Activated CD8-positive, alpha-beta T cell treated with anti-CD3 and anti-CD28 coated beads for 36 hours (primary cell): ENCODE measurements at regions not wholly inside any gene's neighbourhood (a gene's known extent, or its start where the extent isn't known, plus 50 kb on each side); places are given as distances from the start of the nearest gene placed in this dataset.

ENCODE experiments used
- ATAC-seq: fragments of 200-7000 bp; cut with Tn5 transposase; one replicate; pipeline ENCODE4 v1.10.0; 2021; ENCODE audit warnings: mild to moderate bottlenecking, moderate library complexity
- CTCF ChIA-PET: fragments of 350-600 bp; sonication (Branson Sonifier 250); formaldehyde crosslinking; loops from one replicate; lab custom pipeline; 2021; ENCODE audit warnings: antibody characterized with exemption; lab: Charles Lee
- POLR2A ChIA-PET: fragments of 350-600 bp; sonication (Branson Sonifier 250); formaldehyde crosslinking; loops from one replicate; lab custom pipeline; 2021; ENCODE audit warnings: antibody characterized with exemption; lab: Charles Lee
- DNase-seq: peaks from one replicate; pipeline ENCODE4 v3.0.0-alpha.2; 2020
- H3K27ac Mint-ChIP-seq: one replicate; pipeline ENCODE4 v1.8.0; 2021; ENCODE audit warnings: mild to moderate bottlenecking, mixed read lengths
- H3K27me3 Mint-ChIP-seq: one replicate; pipeline ENCODE4 v1.8.0; 2021; ENCODE audit warnings: mixed read lengths
- H3K36me3 Mint-ChIP-seq: one replicate; pipeline ENCODE4 v1.8.0; 2021; ENCODE audit warnings: low read depth, mixed read lengths
- H3K4me1 Mint-ChIP-seq: one replicate; pipeline ENCODE4 v1.8.0; 2021; ENCODE audit warnings: low read depth, mixed read lengths
- H3K4me3 Mint-ChIP-seq: one replicate; pipeline ENCODE4 v1.8.0; 2021; ENCODE audit warnings: mild to moderate bottlenecking, moderate library complexity, mixed read lengths
- H3K9me3 Mint-ChIP-seq: one replicate; pipeline ENCODE4 v1.8.0; 2021; ENCODE audit warnings: mixed read lengths
- CTCF ChIP-seq: fragments of 200-600 bp; IDR thresholded peaks from one replicate; pipeline ENCODE4 v1.8.0; 2022; ENCODE audit warnings: antibody characterized with exemption, mild to moderate bottlenecking
- intact Hi-C: fragments of 100-400 bp; cut with micrococcal nuclease; formaldehyde crosslinking; loops from one replicate; pipeline ENCODE4 v1.10.0; 2022

- H3K27me3 Mint-ChIP-seq, result no peaks in the 10 kb centered on the region
- peak overlapping the region; percentile 48 for H3K27ac Mint-ChIP-seq
- no peaks in the 10 kb centered on the region for H3K9me3 Mint-ChIP-seq
- ATAC-seq (no peak), DNase-seq (no peak)
- peaks cover 12% of the 10 kb centered on the region for H3K4me1 Mint-ChIP-seq
- no peak overlapping the region for H3K4me3 Mint-ChIP-seq
- H3K36me3 Mint-ChIP-seq, result no peaks in the 10 kb centered on the region
- TF ChIP-seq CTCF, result no peak
- intact Hi-C loops, result no loop called here
- ChIA-PET POLR2A (interaction anchor here (0.6 kb wide), 1 partner anchor 25 kb away, joined by 3 read pairs; no protein-coding TSS in a partner anchor), CTCF (interaction anchor here (1.1 kb wide), 1 partner anchor 221 kb away, joined by 3 read pairs; no protein-coding TSS in a partner anchor)
Observed at GRCh38 chr6:15961635-15962448, 167.0 kb upstream of the MYLIP start.

DNA sequence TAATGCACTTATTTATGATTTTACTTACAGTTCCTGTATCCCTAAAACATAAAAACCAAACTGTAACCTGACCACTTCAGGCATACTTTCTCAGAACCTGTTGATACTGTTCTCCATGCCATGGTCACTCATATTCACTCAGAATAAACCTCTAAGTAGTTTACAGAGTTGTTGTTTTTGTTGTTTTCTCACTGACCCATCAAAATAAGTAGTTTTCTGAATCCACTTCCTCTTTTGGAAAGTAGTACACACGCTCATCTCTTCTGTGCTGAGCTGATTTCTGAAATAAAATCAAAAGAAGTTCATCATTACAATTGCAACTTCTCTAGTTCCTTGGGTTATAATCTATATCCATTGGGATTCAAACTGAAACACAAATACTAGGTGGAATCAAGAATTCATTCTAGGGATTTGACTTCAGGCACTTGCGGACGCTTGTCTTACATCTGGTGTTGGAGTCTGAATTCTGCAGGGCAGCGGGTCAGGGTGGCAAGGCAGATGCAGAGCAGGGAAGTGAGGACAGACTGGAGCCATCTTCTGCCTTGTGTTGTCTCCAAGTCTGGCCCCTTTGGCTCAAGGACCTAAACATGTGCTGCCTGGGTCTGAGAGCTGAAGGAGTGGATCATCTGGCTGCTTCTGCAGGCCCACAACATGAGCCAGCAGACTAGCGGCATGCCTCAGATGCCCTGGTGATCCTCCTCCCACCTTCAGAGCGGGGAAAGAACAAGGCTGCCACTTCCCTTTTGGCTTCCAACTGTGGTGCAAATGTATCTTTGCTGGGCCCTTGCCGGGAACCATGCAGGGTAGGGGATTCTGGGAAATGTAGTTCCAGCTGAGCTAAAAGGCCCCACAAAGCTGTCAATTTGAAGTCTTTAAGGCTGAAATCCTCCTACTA lies 167.9 kb upstream of the MYLIP start:
- DNase-seq (no peak), ATAC-seq (no peak)
- intact Hi-C loops, result no loop called here
- no peak overlapping the region for H3K27ac Mint-ChIP-seq
- no peak overlapping the region for H3K4me3 Mint-ChIP-seq
- CTCF ChIA-PET, result interaction anchor here (1.1 kb wide), 1 partner anchor 222 kb away, joined by 3 read pairs; no protein-coding TSS in a partner anchor
- no peaks in the 10 kb centered on the region for H3K27me3 Mint-ChIP-seq
- POLR2A ChIA-PET, result interaction anchor here (0.6 kb wide), 1 partner anchor 26 kb away, joined by 3 read pairs; no protein-coding TSS in a partner anchor
- TF ChIP-seq CTCF, result no peak
- H3K36me3 Mint-ChIP-seq, result no peaks in the 10 kb centered on the region
- peaks cover 17% of the 10 kb centered on the region for H3K4me1 Mint-ChIP-seq
- H3K9me3 Mint-ChIP-seq, result no peaks in the 10 kb centered on the region

DNA sequence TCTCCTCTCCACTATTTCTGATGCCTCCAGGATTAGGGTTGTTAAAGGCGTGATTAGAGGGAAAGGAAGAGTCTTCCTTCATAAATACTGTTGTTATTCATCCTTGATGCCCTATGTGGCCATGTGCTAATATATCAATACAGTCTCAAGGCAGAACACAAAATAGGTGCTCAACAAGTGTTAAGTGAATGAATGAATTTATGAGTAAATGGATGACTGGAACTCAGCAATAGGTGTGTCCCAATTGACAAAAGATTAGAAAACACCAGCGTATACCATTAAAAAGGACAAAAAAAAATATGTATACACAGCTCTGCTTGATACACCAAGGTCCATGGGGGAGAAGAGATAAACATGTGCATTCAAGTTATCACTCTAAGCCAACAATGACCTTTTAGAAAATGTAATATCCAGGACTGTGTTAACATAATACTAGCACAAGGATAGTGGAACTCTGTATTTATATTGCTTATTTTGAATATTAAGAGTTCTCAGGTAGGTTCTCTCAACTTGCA lies 171.2 kb upstream of the MYLIP start:
- ChIA-PET CTCF (no interaction called here), POLR2A (interaction anchor here (0.6 kb wide), 1 partner anchor 599 kb away, joined by 3 read pairs; no protein-coding TSS in a partner anchor)
- no peak overlapping the region for H3K4me3 Mint-ChIP-seq
- no peak for TF ChIP-seq CTCF
- H3K9me3 Mint-ChIP-seq, result no peaks in the 10 kb centered on the region
- no peak for ATAC-seq
- intact Hi-C loops, result no loop called here
- no peak for DNase-seq
- H3K4me1 Mint-ChIP-seq, result peaks cover 19% of the 10 kb centered on the region
- no peak overlapping the region for H3K27ac Mint-ChIP-seq
- no peaks in the 10 kb centered on the region for H3K27me3 Mint-ChIP-seq
- no peaks in the 10 kb centered on the region for H3K36me3 Mint-ChIP-seq

DNA sequence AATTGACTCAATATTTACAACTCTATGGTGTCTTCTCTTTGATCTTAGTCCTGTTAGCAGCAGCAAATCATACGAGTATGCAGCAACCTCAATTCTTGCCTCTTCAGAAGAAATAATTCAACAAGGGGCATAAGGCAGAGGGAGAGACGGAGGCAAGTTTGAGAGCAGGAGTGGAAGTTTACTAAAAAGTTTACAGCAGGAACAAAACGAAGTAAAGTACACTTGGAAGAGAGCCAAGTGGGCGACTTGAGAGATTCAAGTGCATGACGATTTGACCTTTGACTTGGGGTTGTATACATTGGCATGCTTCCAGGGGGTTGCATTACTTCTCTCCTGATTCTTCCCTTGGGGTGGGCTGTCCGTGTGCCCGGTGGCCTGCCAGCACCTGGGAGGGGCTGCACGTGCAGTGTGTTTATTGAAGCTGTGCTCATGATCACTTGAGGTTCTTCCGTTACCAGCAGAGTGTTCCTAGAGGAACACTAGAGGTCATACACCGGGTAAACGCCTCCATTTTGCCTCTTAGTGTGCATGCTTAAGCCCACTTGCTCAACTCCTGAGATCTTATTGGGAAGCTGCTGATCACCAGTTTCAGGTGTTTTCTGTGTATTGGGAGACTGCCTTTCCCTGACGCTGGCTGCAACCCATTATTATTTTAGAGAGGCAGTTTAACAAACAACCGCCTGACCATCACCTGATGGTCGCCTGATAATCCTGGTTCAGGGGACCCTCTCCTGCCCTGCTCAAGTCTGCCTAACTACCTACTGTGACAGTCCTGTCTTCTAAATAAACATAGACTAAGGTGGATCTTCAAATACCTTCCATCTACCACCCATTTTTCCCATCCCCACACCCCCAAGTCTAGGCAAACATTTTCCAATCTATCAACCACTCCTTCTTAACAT lies 172.4 kb upstream of the MYLIP start:
- Mint-ChIP-seq H3K27me3 (no peaks in the 10 kb centered on the region), H3K4me3 (no peak overlapping the region), H3K4me1 (peaks cover 8% of the 10 kb centered on the region), H3K27ac (no peak overlapping the region), H3K9me3 (no peaks in the 10 kb centered on the region), H3K36me3 (no peaks in the 10 kb centered on the region)
- DNase-seq (no peak), ATAC-seq (no peak)
- ChIA-PET CTCF (interaction anchor here (1.6 kb wide), 1 partner anchor 226 kb away, joined by 4 read pairs; no protein-coding TSS in a partner anchor), POLR2A (no interaction called here)
- intact Hi-C loops, result no loop called here
- TF ChIP-seq CTCF, result no peak
